ENCODE measurements at regions not wholly inside any gene's neighbourhood (a gene's known extent, or its start where the extent isn't known, plus 50 kb on each side); places are given as distances from the start of the nearest gene placed in this dataset.

DNA sequence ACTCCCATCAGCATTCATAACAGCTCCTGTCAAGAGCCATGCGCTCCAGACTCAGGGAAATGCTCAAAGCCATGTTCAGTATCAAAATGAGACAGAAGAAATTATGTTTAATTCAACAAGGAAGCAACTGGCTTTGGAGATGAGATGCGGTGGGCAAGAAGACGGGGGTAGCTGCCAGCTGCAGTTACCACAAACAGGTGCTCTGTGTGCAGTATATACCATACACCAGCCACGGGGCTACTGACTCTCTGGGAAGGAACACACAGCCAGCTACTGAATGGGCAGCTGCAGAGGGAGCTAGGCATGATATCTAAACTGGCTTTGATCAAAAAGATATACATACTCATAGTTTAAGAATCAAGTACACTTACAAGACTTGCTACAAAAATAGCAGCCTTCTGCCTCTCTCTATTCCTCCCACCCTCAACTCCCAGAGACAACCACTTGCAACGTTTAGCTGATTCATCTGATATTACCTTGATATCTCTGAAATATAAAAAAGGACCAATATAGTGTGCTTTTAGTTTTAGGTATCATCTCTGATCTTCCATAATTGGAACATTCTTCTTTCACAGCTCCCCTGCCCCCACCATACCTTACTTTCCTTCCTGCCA is 593.0 kb downstream of the UQCRFS1 start:
- Histone ChIP-seq H3K4me3 (no peak overlapping the region), H3K36me3 (no peaks in the 10 kb centered on the region), H3K27ac (no peak overlapping the region), H3K27me3 (replicated peaks; ENCODE audit: insufficient read depth) (no peaks in the 10 kb centered on the region), H3K4me1 (ENCODE audit: control insufficient read depth in 1 of 2, low read depth in 2 of 2) (no peaks in the 10 kb centered on the region), H3K9me3 (no peaks in the 10 kb centered on the region)
- ATAC-seq (ENCODE audit: insufficient number of reproducible peaks, low FRiP score, low read depth) (no peak), DNase-seq (ENCODE audit: low spot score) (no peak)
- TF ChIP-seq, protein P1, sequence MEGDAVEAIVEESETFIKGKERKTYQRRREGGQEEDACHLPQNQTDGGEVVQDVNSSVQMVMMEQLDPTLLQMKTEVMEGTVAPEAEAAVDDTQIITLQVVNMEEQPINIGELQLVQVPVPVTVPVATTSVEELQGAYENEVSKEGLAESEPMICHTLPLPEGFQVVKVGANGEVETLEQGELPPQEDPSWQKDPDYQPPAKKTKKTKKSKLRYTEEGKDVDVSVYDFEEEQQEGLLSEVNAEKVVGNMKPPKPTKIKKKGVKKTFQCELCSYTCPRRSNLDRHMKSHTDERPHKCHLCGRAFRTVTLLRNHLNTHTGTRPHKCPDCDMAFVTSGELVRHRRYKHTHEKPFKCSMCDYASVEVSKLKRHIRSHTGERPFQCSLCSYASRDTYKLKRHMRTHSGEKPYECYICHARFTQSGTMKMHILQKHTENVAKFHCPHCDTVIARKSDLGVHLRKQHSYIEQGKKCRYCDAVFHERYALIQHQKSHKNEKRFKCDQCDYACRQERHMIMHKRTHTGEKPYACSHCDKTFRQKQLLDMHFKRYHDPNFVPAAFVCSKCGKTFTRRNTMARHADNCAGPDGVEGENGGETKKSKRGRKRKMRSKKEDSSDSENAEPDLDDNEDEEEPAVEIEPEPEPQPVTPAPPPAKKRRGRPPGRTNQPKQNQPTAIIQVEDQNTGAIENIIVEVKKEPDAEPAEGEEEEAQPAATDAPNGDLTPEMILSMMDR (IDR thresholded peaks at IDR 0.05) = no peak

DNA sequence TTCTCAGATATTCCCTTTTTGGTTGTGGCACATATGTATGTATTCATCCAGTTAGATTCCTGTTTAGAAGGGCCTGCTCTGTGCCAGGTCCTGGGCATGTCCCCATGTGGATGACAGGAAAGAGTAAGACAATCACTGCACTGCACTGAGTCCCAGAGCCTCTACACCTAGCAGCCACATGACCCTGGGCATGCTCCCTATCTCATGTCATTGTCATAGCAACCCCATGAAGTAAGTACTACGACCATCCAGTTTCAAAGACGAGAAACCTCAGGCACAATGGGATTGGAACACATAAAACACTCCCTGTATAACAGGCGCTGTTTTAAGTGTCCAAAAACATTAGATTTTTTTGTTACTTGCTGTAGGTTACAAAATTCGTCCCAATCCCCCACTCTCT is 594.4 kb downstream of the UQCRFS1 start:
- Histone ChIP-seq H3K9me3 (peaks cover 7% of the 10 kb centered on the region), H3K4me1 (ENCODE audit: control insufficient read depth in 1 of 2, low read depth in 2 of 2) (no peaks in the 10 kb centered on the region), H3K27ac (no peak overlapping the region), H3K27me3 (replicated peaks; ENCODE audit: insufficient read depth) (no peaks in the 10 kb centered on the region), H3K36me3 (no peaks in the 10 kb centered on the region), H3K4me3 (no peak overlapping the region)
- ATAC-seq (ENCODE audit: insufficient number of reproducible peaks, low FRiP score, low read depth) (no peak), DNase-seq (ENCODE audit: low spot score) (no peak)
- TF ChIP-seq, protein P1 (IDR thresholded peaks at IDR 0.05) = no peak

DNA sequence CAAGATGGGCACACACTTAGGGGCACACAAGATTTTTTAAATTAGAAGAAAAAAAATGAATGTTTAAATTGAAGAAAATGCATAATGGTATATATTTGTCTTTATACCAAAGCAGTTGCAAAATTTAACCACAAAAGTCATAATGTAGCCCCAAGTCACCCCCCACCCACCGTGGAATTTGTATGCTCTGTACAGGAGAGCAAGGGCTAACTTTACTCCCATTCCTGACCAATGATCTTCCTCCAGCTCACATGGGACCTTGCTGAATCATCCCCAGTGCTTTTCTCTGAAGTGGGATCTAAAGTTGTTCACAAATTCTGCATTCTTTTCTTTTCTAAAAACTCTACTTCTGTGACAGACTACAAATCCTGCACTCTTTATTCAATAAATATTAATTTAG is 597.0 kb downstream of the UQCRFS1 start:
- Histone ChIP-seq H3K27me3 (replicated peaks; ENCODE audit: insufficient read depth) (no peaks in the 10 kb centered on the region), H3K4me1 (ENCODE audit: control insufficient read depth in 1 of 2, low read depth in 2 of 2) (no peaks in the 10 kb centered on the region), H3K9me3 (peaks cover 7% of the 10 kb centered on the region), H3K27ac (no peak overlapping the region), H3K36me3 (no peaks in the 10 kb centered on the region), H3K4me3 (no peak overlapping the region)
- DNase-seq (ENCODE audit: low spot score) (no peak), ATAC-seq (ENCODE audit: insufficient number of reproducible peaks, low FRiP score, low read depth) (no peak)
- TF ChIP-seq, protein P1 (IDR thresholded peaks at IDR 0.05) = no peak

DNA sequence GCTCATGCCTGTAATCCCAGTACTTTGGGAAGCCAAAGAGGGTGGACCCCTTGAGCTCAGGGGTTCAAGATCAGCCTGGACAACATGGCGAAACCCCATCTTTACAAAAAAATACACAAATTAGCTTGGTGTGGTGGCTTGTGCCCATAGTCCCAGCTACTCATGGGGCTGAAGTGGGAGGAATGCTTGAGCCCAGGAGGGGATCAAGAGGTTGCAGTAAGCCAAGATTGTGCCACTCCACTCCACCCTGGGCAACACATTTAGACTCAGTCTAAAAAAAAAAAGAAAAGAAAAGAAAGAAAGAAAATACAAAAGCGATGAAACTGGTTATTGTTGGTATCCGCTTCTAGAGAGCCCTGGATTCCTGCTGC is 597.4 kb downstream of the UQCRFS1 start:
- DNase-seq (ENCODE audit: low spot score) = no peak

DNA sequence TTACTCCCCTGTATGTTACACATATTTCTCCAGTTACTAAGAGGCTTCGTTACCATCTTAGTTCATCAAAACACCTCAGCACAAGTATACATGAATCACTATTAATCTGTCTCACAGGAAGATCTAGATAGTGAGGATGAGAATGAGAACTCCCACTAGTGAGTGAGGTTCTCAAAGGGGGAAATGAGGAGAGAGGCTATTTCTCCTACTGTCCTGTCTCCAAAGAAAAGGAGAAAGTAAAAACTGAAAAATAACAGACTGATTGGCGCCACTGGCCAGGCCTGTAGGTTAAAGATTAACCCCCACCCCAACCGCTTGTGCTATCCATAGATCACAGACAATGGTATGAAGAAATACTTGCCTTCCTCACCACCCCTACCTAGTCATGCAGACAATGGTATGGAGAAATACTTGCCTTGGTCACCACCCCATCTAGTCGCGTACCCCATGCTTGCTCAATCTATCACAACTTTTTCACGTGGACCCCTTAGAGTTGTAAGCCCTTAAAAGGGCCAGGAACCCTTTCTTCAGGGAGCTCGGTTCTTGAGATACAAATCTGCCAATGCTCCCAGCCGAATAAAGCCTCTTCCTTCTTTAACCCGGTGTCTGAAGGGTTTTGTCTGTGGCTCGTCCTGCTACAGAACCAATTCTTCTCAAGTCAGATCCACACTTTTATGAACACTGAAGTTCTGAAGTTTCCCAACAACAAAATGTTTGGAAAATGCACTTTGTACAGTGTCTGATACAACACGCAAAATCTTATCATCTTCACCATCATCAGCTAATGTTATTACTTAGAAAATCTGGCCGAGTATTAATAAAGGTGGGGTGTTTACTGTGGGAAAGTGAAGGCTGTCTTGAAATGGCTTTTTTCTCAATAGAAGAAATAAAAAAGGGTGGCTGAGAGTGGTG is 598.1 kb downstream of the UQCRFS1 start:
- Histone ChIP-seq H3K36me3 (no peaks in the 10 kb centered on the region), H3K4me1 (ENCODE audit: control insufficient read depth in 1 of 2, low read depth in 2 of 2) (no peaks in the 10 kb centered on the region), H3K4me3 (no peak overlapping the region), H3K9me3 (peaks cover 7% of the 10 kb centered on the region), H3K27me3 (replicated peaks; ENCODE audit: insufficient read depth) (no peaks in the 10 kb centered on the region), H3K27ac (no peak overlapping the region)
- TF ChIP-seq, protein P1 (IDR thresholded peaks at IDR 0.05) = no peak
- ATAC-seq (ENCODE audit: insufficient number of reproducible peaks, low FRiP score, low read depth) (no peak), DNase-seq (ENCODE audit: low spot score) (no peak)

More for the DNA sequence above, 597.4 kb downstream of the UQCRFS1 start:
- Histone ChIP-seq H3K4me3 (no peak overlapping the region), H3K36me3 (no peaks in the 10 kb centered on the region), H3K9me3 (peaks cover 7% of the 10 kb centered on the region), H3K4me1 (ENCODE audit: control insufficient read depth in 1 of 2, low read depth in 2 of 2) (no peaks in the 10 kb centered on the region), H3K27me3 (replicated peaks; ENCODE audit: insufficient read depth) (no peaks in the 10 kb centered on the region), H3K27ac (no peak overlapping the region)
- TF ChIP-seq, protein P1 (IDR thresholded peaks at IDR 0.05) = no peak
- ATAC-seq (ENCODE audit: insufficient number of reproducible peaks, low FRiP score, low read depth) = no peak
